H1 (cell line): ENCODE measurements at regions not wholly inside any gene's neighbourhood (a gene's known extent, or its start where the extent isn't known, plus 50 kb on each side); places are given as distances from the start of the nearest gene placed in this dataset.
A peak's percentile ranks its signal among the peaks of the same experiment; 100 is the strongest.

Source experiments
- CTCF ChIA-PET: fragments of 300-600 bp; sonication (Branson Sonifier 250); formaldehyde crosslinking; loops from one replicate; lab custom pipeline; 2021; ENCODE audit not compliant: partially characterized antibody; lab: Charles Lee
- POLR2A ChIA-PET: fragments of 300-600 bp; sonication (Branson Sonifier 250); formaldehyde crosslinking; loops from one replicate; lab custom pipeline; 2021; ENCODE audit warnings: inconsistent platforms; ENCODE audit not compliant: partially characterized antibody; lab: Charles Lee
- DNase-seq, 2 experiments: peaks; one replicate each; pipeline versions ENCODE4 v3.0.0 to v3.0.0-alpha.2; 2010 to 2022; ENCODE audit warnings: low spot score in 2 of 2, low read depth in 1 of 2, mixed read lengths in 1 of 2
- FAIRE-seq: peaks from 2 replicates; lab custom pipeline; 2011; peaks lifted over from hg19 to GRCh38; lab: Jason Lieb, UNC
- H2AFZ ChIP-seq: 2 replicates; pipeline ENCODE4 v1.8.1; 2012; ENCODE audit warnings: low read length, inconsistent platforms
- H2AK5ac ChIP-seq: 2 replicates; pipeline ENCODE4 v1.6.1; 2013; ENCODE audit warnings: low read depth, low read length
- H2BK120ac ChIP-seq: replicated peaks from 2 replicates; pipeline ENCODE3; 2013; ENCODE audit warnings: low read depth, low read length, inconsistent platforms
- H2BK12ac ChIP-seq: 2 replicates; pipeline ENCODE4 v1.6.1; 2013; ENCODE audit warnings: low read depth, low read length
- H2BK15ac ChIP-seq: 2 replicates; pipeline ENCODE4 v1.6.1; 2013; ENCODE audit warnings: low read length
- H2BK20ac ChIP-seq: 2 replicates; pipeline ENCODE4 v1.6.1; 2013; ENCODE audit warnings: low read length
- H2BK5ac ChIP-seq: 2 replicates; pipeline ENCODE4 v1.6.1; 2013; ENCODE audit warnings: low read depth, low read length
- H3K14ac ChIP-seq: 2 replicates; pipeline ENCODE4 v1.6.1; 2013; ENCODE audit warnings: inconsistent platforms; ENCODE audit not compliant: insufficient read length
- H3K18ac ChIP-seq: 2 replicates; pipeline ENCODE4 v1.6.1; 2013; ENCODE audit warnings: low read length; ENCODE audit errors: extremely low read depth
- H3K23ac ChIP-seq: 2 replicates; pipeline ENCODE4 v1.6.1; 2013; ENCODE audit warnings: inconsistent platforms; ENCODE audit not compliant: insufficient read length
- H3K23me2 ChIP-seq: 2 replicates; pipeline ENCODE4 v1.6.1; 2013; ENCODE audit warnings: low read depth, low read length
- H3K27ac ChIP-seq: 2 replicates; pipeline ENCODE4 v1.6.1; 2011; ENCODE audit warnings: low read depth, low read length, inconsistent platforms
- H3K27me3 ChIP-seq, 4 experiments: replicated peaks in 1 of 4; 1 replicate in 1 of 4; 2 replicates in 3 of 4; pipeline versions ENCODE4 v1.6.1 to v1.8.1; 2011 to 2013; ENCODE audit warnings: low read length in 3 of 4, mild to moderate bottlenecking in 3 of 4, inconsistent platforms in 2 of 4, mixed read lengths in 2 of 4, moderate library complexity in 1 of 4; ENCODE audit not compliant: control insufficient read depth in 3 of 4, insufficient read depth in 3 of 4; ENCODE audit errors: extremely low read depth in 1 of 4
- H3K36me3 ChIP-seq, 4 experiments: 2 replicates each; pipeline versions ENCODE4 v1.6.1 to v1.8.1; 2011 to 2013; ENCODE audit warnings: mild to moderate bottlenecking in 4 of 4, low read length in 3 of 4, moderate library complexity in 2 of 4, control low read depth in 1 of 4, inconsistent platforms in 1 of 4; ENCODE audit not compliant: insufficient read depth in 4 of 4, control insufficient read depth in 2 of 4
- H3K4ac ChIP-seq: replicated peaks from 2 replicates; pipeline ENCODE3; 2013; ENCODE audit warnings: low read length, low read depth, mixed read lengths, inconsistent platforms; ENCODE audit not compliant: insufficient read length
- H3K4me1 ChIP-seq, 4 experiments: replicated peaks in 1 of 4; 1 replicate in 1 of 4; 2 replicates in 3 of 4; pipeline versions ENCODE4 v1.6.1 to v1.8.1; 2011 to 2013; ENCODE audit warnings: low read length in 3 of 4, inconsistent platforms in 2 of 4, mixed read lengths in 1 of 4; ENCODE audit not compliant: insufficient read depth in 4 of 4, control insufficient read depth in 3 of 4
- H3K4me2 ChIP-seq, 2 experiments: 2 replicates each; pipeline versions ENCODE4 v1.6.1 to v1.8.1; 2011 to 2013; ENCODE audit warnings: low read depth in 2 of 2, low read length in 2 of 2, control low read depth in 1 of 2, inconsistent platforms in 1 of 2, mild to moderate bottlenecking in 1 of 2; ENCODE audit not compliant: insufficient read depth in 1 of 2
- H3K4me3 ChIP-seq, 4 experiments: fragments of 200-600, 300-600 bp in 1 of 4; sonication (generic), shearing (Covaris generic), sonication (Bioruptor Twin) in 1 of 4; 2 replicates each; pipeline versions ENCODE4 v1.5.1 to v1.8.1; 2011 to 2016; ENCODE audit warnings: low read length in 4 of 4, low read depth in 3 of 4, control low read depth in 2 of 4, inconsistent platforms in 2 of 4, mild to moderate bottlenecking in 2 of 4, mixed read lengths in 1 of 4, moderate library complexity in 1 of 4; ENCODE audit not compliant: insufficient read depth in 2 of 4; ENCODE audit errors: extremely low read depth in 1 of 4
- H3K56ac ChIP-seq: replicated peaks from 2 replicates; pipeline ENCODE3; 2013; ENCODE audit warnings: low read depth, mild to moderate bottlenecking, mixed read lengths, low read length, inconsistent platforms; ENCODE audit not compliant: insufficient read length
- H3K79me1 ChIP-seq: 2 replicates; pipeline ENCODE4 v1.6.1; 2013; ENCODE audit warnings: low read depth, low read length, control low read depth
- H3K79me2 ChIP-seq, 2 experiments: 2 replicates each; pipeline versions ENCODE4 v1.6.1 to v1.8.1; 2012 to 2013; ENCODE audit warnings: low read length in 2 of 2, mild to moderate bottlenecking in 2 of 2, inconsistent platforms in 1 of 2; ENCODE audit not compliant: insufficient read depth in 2 of 2, control insufficient read depth in 1 of 2
- H3K9ac ChIP-seq, 4 experiments: replicated peaks in 1 of 4; 1 replicate in 1 of 4; 2 replicates in 3 of 4; pipeline versions ENCODE4 v1.6.1 to v1.8.1; 2011 to 2013; ENCODE audit warnings: low read depth in 3 of 4, low read length in 3 of 4, control low read depth in 2 of 4, mild to moderate bottlenecking in 2 of 4, moderate library complexity in 2 of 4, inconsistent platforms in 1 of 4; ENCODE audit errors: extremely low read depth in 1 of 4
- H3K9me3 ChIP-seq, 2 experiments: 2 replicates each; pipeline versions ENCODE4 v1.6.1 to v1.8.1; 2012 to 2013; ENCODE audit warnings: mild to moderate bottlenecking in 2 of 2, moderate library complexity in 2 of 2, control low read depth in 1 of 2, inconsistent platforms in 1 of 2, low read depth in 1 of 2, low read length in 1 of 2, mixed read lengths in 1 of 2; ENCODE audit not compliant: insufficient read depth in 2 of 2
- H4K20me1 ChIP-seq, 2 experiments: replicated peaks in 1 of 2; 2 replicates each; pipeline versions ENCODE3 to v1.8.1; 2011 to 2013; ENCODE audit warnings: inconsistent platforms in 2 of 2, low read length in 2 of 2, mild to moderate bottlenecking in 1 of 2; ENCODE audit not compliant: insufficient read depth in 2 of 2, control insufficient read depth in 1 of 2
- H4K5ac ChIP-seq: 2 replicates; pipeline ENCODE4 v1.6.1; 2013; ENCODE audit warnings: low read length, low read depth, mixed read lengths, inconsistent platforms; ENCODE audit not compliant: insufficient read length
- H4K8ac ChIP-seq: 2 replicates; pipeline ENCODE4 v1.8.0; 2013; ENCODE audit warnings: mild to moderate bottlenecking, moderate library complexity, low read length, inconsistent platforms; ENCODE audit not compliant: insufficient read depth; ENCODE audit errors: extremely low read depth
- H4K91ac ChIP-seq: replicated peaks from 2 replicates; pipeline ENCODE3; 2013; ENCODE audit warnings: low read length, mixed read lengths, inconsistent platforms; ENCODE audit not compliant: insufficient read length
- CBX8 ChIP-seq: fragments of 300-800, 300-1000 bp; sonication (generic); IDR thresholded peaks from 2 replicates; pipeline ENCODE4 v1.7.1; 2016; ENCODE audit warnings: low read depth, low read length, borderline replicate concordance
- KDM1A ChIP-seq: fragments of 200-600, 300-600 bp; sonication (generic); IDR thresholded peaks from 2 replicates; pipeline ENCODE4 v1.7.1; 2016; ENCODE audit warnings: mild to moderate bottlenecking, low read length, borderline replicate concordance
- WGBS, 2 experiments: shearing (Covaris generic) in 1 of 2; methylation state at CpG; one replicate each; pipeline versions ENCODE4 v1.1.6 to v1.1.7; 2013 to 2015; ENCODE audit warnings: low lambda C conversion rate in 2 of 2, mixed read lengths in 2 of 2, inconsistent platforms in 1 of 2, low coverage in 1 of 2, missing lambda C conversion rate in 1 of 2; ENCODE audit not compliant: insufficient replicate concordance in 2 of 2, insufficient coverage in 1 of 2, insufficient read length in 1 of 2; ENCODE audit errors: extremely low coverage in 1 of 2, missing lambda C conversion rate in 1 of 2; 5-methylcytosine and 5-hydroxymethylcytosine counted together
- TF ChIP-seq, protein P1 (sequence below), 3 experiments: IDR thresholded peaks; 1 replicate in 2 of 3; 2 replicates in 1 of 3; pipeline versions ENCODE4 v1.5.1 to v1.6.1; 2011; ENCODE audit warnings: low read length in 3 of 3, mild to moderate bottlenecking in 3 of 3, inconsistent platforms in 2 of 3, low read depth in 1 of 3, moderate library complexity in 1 of 3; ENCODE audit not compliant: insufficient read depth in 1 of 3; ENCODE audit errors: control extremely low read depth in 1 of 3

DNA sequence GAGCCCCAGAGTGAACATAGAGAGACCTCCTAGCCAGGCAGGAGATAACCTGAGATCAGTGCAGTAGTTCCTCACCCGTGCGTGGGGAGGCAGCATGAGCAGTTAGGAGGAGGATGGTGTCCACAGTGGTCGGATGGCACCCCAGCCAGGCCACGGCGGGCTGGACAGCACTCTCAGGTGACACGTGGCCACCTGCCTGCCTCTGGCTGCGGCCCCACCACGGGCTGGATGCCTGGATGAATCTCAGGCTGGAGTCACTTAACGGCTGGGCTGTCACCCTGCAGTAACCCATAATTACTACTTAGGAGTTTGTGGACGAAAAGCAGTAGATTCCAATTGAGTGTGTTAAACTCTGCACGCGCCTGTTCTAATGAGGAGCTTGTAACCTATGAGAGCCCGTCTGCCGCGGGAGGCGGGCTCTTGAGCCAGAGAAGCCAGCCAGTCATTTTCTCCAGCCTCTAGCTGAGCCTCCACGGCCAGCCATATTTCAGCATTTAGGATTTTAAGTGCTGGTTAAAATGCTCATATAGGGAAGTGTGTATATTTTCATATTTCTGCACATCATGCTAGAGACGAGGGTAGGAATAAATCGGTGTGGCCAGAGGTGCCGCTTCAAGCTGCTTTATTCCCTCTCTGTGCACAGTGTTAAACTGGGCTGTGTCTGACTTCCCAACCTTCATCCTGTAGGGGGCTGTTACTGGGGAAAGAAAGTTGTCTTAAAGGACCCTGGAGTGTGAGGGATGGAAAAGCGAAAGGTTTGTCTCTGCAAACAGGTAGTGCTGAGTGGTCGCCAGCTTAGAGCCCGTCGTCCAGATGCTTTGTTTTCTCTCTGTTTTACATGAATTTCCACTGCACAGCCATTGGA lies 144.0 kb downstream of the GLI2 start:
- Histone ChIP-seq H2AK5ac (no peak overlapping the region), H2BK20ac (no peak overlapping the region), H4K20me1 (peaks cover 16 to 23% of the 10 kb centered on the region in 2 experiments), H2BK5ac (no peak overlapping the region), H3K4me1 (peaks cover 0 to 9% (median 6%) of the 10 kb centered on the region in 4 experiments; a peak in 5 of 7 replicates), H3K79me1 (peaks cover 16% of the 10 kb centered on the region; the same call in 1 of the 2 replicates), H3K56ac (no peak overlapping the region), H3K27me3 (no peaks in the 10 kb centered on the region), H2AFZ (no peak overlapping the region), H4K5ac (no peak overlapping the region), H4K8ac (no peak overlapping the region; the same call in 1 of the 2 replicates), H3K9me3 (no peaks in the 10 kb centered on the region), H3K23me2 (no peaks in the 10 kb centered on the region; the same call in 1 of the 2 replicates), H2BK120ac (no peak overlapping the region), H3K4me2 (no peak overlapping the region), H3K9ac (no peak overlapping the region), H3K4ac (no peak overlapping the region), H4K91ac (no peak overlapping the region), H2BK15ac (no peak overlapping the region), H3K27ac (no peak overlapping the region), H3K36me3 (no peaks in the 10 kb centered on the region), H3K23ac (no peak overlapping the region), H3K18ac (no peak overlapping the region), H3K14ac (no peak overlapping the region), H3K79me2 (peaks cover 0 to 69% of the 10 kb centered on the region in 2 experiments; a peak in 2 of 4 replicates), H3K4me3 (no peak overlapping the region), H2BK12ac (no peak overlapping the region)
- DNase-seq: no peak
- WGBS, 2 experiments: 88% methylated on average over 24 of the region's 24 CpGs; no CpG with 5 or more reads in 1 of the 2 experiments
- TF ChIP-seq CBX8 (no peak), KDM1A (no peak)
- TF ChIP-seq, protein P1, sequence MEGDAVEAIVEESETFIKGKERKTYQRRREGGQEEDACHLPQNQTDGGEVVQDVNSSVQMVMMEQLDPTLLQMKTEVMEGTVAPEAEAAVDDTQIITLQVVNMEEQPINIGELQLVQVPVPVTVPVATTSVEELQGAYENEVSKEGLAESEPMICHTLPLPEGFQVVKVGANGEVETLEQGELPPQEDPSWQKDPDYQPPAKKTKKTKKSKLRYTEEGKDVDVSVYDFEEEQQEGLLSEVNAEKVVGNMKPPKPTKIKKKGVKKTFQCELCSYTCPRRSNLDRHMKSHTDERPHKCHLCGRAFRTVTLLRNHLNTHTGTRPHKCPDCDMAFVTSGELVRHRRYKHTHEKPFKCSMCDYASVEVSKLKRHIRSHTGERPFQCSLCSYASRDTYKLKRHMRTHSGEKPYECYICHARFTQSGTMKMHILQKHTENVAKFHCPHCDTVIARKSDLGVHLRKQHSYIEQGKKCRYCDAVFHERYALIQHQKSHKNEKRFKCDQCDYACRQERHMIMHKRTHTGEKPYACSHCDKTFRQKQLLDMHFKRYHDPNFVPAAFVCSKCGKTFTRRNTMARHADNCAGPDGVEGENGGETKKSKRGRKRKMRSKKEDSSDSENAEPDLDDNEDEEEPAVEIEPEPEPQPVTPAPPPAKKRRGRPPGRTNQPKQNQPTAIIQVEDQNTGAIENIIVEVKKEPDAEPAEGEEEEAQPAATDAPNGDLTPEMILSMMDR (IDR thresholded peaks at IDR 0.05; ENCODE audit: control extremely low read depth in 1 of 3, insufficient read depth in 1 of 3, low read depth in 1 of 3, low read length in 3 of 3): peak in 1 of 3 experiments; percentile 17; a peak in 1 of 4 replicates
- POLR2A ChIA-PET: interaction anchor here (1.3 kb wide), 2 partner anchors 11 to 14 kb away, joined by 4 read pairs; no protein-coding TSS in a partner anchor
- CTCF ChIA-PET: interaction anchor here (0.6 to 17.5 kb wide), 22 partner anchors 9 to 391 kb away, joined by 3 to 158 read pairs (median 4); no protein-coding TSS in a partner anchor
- FAIRE-seq: peak; percentile 55
